Right kidney (tissue), 1 donor: ENCODE measurements at regions not wholly inside any gene's neighbourhood (a gene's known extent, or its start where the extent isn't known, plus 50 kb on each side); places are given as distances from the start of the nearest gene placed in this dataset.

Experiments
- DNase-seq: peaks from one replicate; pipeline ENCODE4 v3.0.0-alpha.2; 2016

DNA sequence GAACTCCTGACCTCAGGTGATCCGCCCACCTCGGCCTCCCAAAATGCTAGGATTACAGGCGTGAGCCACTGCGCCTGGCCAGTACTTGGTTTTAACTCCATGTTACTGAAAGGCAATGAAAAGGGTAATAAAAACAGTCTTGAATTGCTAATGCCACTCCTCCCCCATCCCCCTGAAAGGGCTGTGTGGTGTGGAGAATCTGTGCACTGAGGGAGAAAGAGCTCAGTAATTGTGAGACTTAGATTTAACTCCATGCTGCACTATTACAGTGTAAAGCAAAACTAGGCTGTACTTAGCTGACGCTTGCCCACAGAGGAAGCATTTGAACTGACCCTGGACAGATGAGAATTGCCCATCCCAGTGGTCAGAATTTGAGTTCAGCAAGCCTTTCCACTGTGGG, 1662.4 kb upstream of the ACO1 start:
- DNase-seq, result peak; percentile 8

DNA sequence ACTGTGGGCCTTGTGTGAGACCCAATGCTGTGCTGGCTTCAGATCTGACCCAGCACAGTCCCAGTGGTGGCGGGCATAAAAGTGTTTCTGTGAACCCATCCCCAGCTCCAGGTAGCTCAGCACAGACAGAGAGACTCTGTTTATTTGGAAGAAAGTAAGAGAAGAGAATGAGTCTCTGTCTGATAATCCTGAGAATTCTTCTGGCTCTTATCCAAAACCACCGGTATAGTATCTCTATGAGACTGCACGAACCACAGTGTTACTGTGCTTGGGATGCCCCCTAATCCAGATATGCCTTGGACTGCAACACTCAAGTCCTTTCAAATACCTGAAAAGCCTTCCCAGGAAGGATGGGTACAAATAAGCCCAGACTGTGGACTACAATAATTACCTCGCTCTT, 1660.8 kb upstream of the ACO1 start:
- no peak for DNase-seq

DNA sequence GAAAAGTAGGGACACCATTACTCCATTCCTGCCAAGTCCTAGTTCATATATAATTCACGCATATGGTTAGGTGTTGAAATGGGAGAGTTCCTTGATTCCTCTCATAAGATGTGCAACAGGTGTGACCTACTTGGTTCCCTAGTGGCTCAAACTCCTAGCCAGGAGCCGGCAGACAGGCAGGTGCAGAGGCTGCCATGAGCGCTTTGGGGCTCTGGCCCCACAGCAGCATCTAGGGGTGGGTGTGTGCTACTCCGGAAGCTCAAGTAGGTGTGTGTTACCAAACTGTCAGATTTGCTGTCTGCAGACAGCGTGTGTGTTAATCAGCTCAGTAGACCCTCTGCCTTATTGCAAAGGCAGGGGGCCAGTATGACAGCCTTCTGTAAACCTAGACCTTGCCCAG, 1652.4 kb upstream of the ACO1 start:
- DNase-seq, result no peak

DNA sequence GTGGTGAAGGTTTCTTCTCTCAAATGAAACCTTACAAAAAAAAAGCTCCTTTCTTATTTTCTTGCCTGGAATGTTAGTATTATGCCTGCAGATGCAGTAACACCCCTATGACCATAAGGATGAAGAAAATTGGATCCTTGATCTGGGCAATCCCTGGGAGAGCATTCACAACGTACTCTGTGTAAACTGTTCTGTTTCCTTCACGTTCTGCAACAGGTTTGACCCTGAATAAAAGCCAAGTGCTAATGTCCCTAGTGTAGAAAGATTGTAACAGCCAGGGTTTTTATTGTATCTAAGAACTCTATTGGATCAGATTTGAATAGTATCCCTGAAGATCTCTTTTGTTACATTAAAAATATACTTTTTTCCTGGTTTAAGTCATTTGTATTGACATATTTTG, 1639.6 kb upstream of the ACO1 start:
- no peak for DNase-seq

DNA sequence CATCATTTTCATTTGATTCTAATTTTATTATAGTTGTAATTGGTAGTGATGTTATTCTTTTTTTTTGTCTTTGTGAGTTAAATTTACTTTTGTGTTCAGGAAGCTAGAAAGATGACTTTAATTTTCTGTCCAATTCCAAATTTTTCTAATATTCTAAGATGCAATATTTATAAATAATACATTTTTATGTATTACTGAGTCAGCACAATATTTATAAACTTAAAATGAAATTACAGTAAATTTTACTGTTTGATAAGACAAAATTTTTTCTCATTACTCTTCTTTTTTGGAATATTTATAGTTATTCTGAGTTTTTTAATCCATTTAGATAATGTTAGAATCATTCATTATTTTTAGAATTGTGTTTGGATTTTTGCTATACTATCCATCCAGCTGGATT, 1637.9 kb upstream of the ACO1 start:
- DNase-seq, result no peak

DNA sequence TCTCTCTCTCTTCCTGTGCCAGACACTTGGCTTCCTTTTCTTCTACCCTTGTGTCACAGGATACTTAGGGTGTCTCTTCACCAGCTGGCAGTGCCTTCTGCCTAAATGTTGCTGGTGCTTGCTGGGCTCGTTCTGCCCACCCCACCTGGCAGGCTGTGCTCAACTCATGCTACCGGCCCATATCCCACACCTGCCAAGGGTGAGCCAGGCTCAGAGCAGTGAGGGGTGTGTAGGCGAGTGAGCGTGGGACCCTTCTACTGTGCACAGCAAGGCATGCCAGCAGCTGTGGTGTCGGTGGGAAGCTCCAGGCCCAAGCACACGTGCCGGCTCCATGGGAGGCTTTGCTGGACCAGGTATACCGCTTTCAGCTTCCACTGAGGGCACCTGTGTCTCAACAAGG, 1626.7 kb upstream of the ACO1 start:
- DNase-seq, result no peak

DNA sequence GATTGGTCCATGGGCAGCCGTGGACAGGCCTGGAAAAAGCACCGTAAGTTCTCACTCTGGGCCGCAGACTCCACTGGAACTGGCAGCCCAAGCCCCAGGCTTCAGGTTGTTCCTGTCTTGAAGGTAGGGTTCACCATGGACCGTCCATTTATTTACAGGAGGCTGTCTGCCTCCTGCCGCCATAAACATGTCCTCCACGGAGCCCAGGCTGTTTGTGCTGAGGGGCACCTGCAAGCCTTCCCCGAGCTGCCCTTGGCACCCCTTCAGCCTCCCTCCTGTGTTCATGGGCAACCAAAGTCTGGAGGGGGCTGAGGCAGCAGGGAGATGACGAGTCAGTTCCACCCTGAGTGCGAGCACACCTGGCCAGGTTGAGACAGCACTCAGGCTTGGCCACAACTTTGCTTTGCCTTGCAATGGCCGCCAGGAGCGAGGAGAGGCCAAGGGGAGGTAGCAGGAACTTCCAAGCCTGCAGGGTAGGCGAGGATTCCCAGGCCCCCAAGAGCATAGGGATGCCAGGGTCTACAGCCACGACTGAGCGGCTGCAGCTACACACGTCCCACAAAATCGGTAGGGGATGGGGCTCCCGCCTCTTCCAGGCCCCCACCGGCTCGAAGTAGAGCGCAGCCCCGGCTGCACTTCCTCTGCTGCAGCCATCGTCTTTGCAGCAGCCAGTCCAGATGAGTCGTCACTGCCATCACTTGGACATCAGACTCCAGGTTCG, 1625.6 kb upstream of the ACO1 start:
- DNase-seq, result no peak

DNA sequence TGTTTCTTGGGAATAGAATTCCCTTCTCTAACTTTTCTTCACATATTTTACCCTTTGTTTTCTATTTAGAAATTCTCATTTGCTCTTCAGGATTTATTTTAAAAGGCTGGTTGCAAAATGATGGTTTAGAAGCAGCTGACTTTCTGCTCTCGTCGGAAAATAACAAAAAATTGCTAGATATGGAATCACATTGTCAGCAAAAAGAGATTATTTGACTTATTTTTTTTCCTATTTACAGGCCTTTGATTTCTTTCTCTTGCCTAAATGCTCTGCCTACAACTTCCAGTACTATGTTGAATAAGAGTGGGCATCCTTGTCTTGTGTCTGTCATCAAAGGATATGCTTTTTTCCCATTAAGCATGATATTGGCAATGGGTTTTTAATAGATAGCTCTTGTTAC, 1619.1 kb upstream of the ACO1 start:
- DNase-seq, result no peak

DNA sequence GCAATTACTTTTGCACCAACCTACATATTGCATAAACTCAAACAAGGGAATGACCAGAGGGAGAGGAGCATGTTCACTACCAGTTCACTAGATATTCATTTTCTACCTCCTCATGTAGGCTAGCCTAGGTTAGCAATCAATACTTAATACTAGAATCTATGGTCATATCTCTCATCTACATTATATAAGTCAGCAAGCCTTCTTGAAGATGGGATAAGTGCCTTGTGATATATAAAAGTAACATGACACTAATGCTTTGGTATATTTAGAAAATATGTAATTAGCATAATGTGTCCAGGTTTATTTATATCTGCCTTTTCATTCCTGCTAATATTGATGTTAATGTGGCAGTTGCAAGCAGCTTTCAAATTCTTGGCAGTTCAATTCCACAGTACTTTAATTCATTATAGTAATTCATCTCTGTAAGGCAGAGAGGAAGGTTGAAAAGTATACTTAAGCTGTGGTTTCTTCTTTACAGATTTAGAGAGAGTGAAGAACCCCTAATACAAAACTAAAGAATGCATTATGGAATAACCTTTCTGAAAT, 1613.2 kb upstream of the ACO1 start:
- no peak for DNase-seq

DNA sequence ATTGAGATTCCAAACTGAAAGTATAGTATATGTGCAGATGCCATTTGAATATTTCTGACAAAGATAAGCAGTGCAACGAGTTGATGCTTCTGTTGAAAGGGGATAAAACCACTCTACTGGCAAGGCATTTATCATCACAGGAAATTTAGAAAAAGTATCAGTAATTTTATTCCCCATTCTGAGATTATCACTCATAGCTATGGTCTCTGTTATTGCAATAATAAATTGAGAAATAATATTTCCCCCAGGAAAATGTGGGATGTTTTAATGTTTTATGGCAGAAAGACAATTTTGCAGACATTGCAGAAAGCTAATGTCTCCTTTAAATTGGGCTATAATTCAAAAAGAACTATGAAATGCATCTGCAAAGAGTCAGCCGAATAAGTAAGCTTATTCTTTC, 1612.7 kb upstream of the ACO1 start:
- no peak for DNase-seq

DNA sequence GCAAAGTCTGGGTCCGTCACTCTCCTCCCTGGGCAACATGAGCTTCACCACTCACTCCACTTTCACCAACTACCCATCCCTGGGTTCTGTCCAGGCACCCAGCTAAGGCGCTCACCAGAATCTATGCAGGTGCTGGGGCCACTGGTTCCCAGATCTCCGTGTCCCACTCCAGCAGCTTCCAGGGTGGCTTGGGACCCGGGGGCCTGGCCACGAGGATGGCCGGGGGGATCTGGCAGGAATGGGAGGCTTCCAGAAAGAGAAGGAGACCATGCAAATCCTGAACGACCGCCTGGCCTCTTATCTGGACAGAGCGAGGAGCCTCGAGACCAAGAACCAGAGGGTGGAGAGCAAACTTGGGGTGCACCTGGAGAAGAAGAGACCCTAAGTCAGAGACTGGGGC, 1611.0 kb upstream of the ACO1 start:
- DNase-seq, result no peak

DNA sequence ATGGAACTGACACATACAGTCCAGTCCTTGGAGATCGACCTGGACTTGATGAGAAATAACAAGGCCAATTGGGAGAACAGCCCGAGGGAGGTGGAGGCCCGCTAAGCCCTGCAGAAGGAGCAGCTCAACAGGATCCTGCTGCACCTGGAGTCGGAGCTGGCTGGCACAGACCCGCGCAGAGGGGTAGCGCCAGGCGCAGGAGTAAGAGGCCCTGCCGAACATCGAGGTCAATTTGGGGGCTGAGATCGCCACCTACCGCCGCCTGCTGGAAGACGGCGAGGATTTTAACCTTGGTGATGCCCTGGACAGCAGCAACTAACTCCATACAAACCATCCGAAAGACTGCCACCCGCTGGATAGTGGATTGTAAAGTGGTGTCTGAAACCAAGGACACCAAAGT, 1610.1 kb upstream of the ACO1 start:
- no peak for DNase-seq

DNA sequence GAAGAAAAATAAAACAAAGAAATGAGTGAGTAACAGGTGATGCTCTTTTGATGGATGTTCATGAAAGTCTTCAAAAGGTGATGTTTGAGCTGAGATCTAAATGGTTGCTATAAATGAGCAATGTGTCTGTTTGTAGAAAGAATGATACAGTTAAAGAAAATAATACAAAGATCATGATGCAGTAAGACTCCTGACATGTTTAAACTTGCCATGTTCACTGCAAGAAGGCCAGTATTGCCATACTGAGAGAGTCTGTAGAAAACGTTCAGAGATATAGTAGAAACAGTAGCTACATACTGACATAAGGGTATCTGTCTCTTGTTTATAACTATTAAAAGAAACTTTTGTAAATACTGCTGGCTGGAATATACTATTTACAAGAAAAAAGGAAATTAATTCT, 1609.2 kb upstream of the ACO1 start:
- DNase-seq, result no peak

DNA sequence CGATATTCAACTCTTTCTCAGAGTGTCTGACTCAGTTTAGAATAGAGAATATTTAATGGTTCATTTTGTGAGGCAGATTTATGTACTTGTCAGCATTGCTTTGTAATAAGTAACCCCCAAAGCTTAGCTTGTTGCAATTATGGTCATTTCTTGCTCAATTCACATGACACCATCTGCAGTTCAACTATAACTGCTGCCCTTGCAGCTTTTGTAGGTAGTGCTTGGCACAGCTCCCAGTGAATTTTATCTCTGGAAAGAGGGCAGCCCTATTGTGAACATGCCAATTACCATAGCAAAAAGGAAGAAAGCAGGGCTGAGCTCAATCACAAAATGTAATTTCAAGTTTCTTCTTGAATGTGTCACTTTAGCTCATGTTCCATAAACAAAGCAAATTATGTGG, 1587.7 kb upstream of the ACO1 start:
- no peak for DNase-seq

DNA sequence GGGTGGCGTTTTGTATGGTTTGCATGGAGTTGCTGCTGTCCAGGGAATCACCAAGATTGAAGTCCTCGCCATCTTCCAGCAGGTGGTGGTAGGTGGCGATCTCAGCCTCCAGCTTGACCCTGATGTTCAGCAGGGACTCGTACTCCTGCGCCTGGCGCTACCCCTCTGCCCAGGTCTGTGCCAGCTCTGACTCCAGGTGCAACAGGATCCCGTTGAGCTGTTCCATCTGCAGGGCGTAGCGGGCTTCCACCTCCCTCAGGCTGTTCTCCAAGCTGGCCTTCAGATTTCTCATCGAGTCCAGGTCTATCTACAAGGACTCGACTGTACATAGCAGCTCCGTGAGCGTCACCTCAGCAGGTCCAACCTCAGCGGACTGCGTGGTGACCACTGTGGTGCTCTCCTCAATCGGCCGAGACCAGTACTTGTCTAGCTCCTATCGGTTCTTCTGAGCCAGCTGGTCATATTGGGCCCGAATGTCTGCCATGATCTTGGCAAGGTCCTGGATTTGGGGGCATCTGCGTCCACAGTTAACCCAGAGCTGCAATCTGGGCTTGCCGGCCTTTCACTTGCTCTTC, 1584.8 kb upstream of the ACO1 start:
- DNase-seq, result no peak

DNA sequence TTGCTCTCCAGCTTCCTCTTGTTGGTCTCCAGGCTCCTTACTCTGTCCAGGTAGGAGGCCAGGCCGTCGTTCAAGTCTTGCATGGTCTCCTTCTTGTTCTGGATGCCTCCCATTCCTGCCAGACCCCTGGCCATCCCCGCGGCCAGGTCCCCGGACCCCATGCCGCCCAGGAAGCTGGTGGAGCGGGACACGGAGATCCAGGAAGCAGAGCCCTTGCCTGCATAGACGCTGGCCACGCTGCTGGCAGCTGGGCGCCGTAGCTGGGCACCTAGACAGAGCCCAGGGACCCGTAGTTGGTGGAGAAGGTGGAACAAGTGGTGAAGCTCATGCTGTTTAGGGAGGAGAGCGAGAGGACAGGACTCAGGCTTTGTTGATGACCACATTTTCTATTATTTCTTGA, 1584.0 kb upstream of the ACO1 start:
- no peak for DNase-seq

DNA sequence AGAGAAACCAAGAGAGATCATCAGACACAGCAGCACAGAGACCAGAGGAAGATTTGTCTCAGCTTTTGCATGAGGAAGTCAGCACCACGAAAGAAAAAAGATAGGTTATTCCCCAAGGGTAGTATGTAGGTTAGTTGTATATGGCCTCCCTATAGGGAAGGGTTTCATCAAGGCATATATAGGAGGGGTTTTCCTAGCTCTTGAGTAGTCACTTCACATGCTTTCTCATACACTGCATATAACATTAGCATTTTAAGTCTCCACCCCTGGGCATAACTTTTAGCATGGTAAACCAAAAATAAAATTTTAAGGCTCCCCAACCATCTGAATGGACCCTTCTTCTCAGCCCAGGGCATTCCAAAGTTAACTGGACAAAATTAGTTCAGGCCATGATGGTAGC, 1571.6 kb upstream of the ACO1 start:
- no peak for DNase-seq

DNA sequence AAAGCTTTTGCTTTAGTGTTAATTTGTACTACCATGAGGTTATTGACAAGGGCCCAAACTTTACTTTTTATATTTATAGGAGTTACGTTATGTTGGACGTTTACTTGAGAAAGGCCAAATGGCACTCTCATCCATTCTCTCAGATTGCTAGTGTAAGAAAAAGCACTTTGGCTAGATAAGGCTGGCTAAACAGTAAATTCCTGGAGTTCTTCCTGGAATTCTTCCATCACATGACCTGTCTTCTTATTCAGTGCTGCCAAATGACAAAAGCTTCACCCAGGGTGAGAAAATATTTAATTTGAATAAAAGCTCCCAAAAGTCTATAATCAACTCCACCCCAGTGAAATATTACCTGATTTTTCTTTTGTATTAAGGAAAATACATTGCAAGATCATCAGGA, 1568.9 kb upstream of the ACO1 start:
- DNase-seq, result no peak

DNA sequence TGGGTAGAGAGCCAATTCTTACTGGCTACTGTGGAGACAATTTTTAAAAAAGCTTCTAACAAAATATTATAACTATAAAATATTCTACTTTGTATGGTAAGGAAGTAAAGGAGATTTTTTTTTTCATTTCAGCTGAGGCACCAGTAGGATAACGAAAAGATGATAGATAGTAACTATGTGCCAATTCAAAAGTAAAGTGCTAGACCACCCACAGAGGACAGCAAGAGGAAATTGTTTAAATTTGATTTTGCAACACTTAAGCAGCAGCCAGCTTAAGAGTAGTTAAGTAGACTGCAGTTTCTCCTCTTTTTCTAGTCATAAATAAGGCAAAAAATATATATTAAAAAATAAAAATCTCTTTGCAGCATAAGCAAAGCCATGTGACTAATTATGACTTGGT, 1539.3 kb upstream of the ACO1 start:
- DNase-seq, result no peak

DNA sequence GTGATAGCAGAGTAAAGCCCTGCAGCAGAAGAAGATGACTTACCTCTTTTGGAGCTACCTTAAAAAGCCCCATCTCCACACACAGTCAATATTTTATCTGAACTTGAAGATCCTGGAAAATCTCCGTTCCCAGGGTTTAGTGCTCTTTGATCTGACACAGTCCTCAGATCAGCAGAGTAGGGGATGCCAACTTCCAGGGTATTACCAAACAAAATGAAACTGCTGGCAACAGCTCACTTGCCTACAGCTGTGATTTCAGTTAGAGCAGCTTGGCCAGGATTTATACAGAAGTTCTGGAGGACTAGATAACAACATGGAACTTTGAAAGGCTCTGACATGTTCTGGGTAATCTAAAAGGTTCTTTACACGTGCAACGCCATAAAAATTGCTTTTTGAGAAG, 1537.8 kb upstream of the ACO1 start:
- no peak for DNase-seq

DNA sequence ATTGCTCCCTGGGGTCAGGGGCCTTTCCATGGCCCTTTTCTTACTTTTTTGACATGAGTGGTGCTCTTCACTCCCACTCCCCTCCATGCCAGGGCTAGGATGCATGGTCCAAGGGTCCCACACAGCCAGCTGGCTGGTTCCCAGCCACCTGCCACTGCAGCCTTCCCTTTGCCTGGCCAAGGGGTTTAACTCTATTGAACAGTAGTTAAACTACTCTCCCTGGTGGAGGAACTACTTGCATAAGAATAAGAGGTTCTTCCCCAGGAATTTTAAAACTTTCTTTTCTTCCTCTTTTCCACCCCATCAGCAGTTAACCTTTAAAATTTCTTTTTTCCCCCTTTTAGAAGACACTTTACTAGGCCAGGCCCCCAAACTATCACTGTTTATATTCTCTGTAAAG, 1532.8 kb upstream of the ACO1 start:
- no peak for DNase-seq

DNA sequence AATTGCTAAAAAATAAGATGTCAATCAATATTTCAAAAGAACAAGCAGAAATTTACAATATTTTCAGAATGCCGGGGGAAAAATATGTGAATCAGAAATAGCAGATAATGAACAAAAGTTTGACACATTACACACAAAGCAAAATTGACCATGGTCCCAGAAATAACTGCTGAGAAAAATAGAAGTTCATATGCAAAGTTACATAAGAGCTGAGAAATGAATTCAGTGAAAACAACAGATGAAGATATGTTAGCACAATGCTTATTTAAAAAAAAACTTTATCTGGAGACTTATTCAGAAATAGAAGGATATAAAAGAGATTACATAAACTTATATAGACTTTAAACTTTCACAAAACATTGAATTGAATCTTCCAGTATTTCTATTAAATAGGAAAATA, 1483.7 kb upstream of the ACO1 start:
- no peak for DNase-seq

DNA sequence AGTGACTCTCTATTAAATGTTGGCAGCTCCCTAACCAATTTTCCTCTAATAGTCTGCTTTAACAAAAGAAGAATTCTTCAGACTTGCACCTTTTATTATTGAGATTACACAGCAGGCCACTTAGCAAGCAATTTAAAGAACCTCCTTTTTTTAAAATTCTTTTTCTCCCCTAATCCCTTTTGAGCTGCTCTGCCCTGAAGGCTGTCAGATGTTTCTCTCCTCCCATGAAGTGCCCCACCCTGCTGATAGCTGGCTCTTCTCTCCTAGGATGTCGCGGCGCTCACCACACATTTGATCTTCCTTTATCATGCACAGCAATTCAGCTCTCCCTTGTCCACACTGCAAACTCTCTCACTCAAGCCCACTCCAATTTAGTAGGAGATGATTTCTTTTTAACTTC, 1471.1 kb upstream of the ACO1 start:
- DNase-seq, result no peak

DNA sequence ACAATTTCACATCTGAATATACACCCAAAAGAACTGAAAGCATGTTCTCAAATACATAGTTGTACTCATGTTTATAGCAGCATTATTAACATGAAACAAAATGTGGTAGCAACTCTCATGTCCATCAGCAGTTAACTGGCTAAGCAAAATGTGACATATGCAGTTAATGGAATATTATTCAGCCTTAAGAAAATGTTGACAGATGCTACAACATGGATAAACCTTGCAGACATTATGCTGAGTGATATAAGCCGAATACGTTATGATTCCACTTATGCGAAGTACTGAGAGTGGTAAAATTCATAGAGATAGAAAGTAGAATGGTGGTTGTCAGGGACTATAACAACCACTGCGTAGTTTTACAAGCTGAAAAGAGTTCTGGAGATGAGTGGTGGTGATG, 1469.0 kb upstream of the ACO1 start:
- DNase-seq, result no peak

DNA sequence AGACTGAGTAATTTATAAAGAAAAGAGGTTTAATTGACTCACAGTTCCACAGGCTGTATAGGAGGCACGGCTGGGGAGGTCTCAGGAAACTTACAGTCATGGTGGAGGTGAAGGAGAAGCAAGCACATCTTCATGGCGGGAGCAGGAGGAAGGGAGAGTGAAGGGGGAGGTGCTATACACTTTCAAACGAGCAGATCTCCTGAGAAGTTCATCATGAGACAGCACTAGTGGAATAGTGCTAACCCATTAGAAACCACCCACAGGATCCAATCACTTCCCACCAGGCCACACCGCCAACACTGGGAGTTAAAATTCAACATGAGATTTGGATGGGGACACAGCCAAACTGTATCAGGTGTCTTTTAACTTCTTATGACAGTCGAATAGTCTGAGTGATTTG, 1459.3 kb upstream of the ACO1 start:
- no peak for DNase-seq
